ENCODE measurements at regions not wholly inside any gene's neighbourhood (a gene's known extent, or its start where the extent isn't known, plus 50 kb on each side); places are given as distances from the start of the nearest gene placed in this dataset.

- TF ChIP-seq CTCF (IDR thresholded peaks at IDR 0.05; ENCODE audit: control extremely low read depth, extremely low read depth), result no peak
- Histone ChIP-seq H3K4me3 (no peak overlapping the region), H3K9ac (ENCODE audit: insufficient read depth in 1 of 2, low read length in 2 of 2) (no peak overlapping the region), H3K36me3 (ENCODE audit: control insufficient read depth in 4 of 4, insufficient read depth in 4 of 4, low read length in 4 of 4) (peaks cover 0 to 9% (median 0%) of the 10 kb centered on the region in 4 donors), H3K27me3 (ENCODE audit: control insufficient read depth in 3 of 3, insufficient read depth in 3 of 3, low read length in 2 of 3) (no peaks in the 10 kb centered on the region), H3K9me3 (ENCODE audit: control insufficient read depth in 4 of 4, insufficient read depth in 3 of 4, low read length in 3 of 4) (peaks cover 0 to 6% (median 0%) of the 10 kb centered on the region in 4 donors), H3K4me1 (ENCODE audit: control insufficient read depth in 5 of 5, insufficient read depth in 5 of 5, low read length in 5 of 5) (peaks cover 15 to 83% (median 33%) of the 10 kb centered on the region in 5 donors), H3K27ac (ENCODE audit: low read depth in 1 of 2, low read length in 1 of 2) (peak overlapping the region; percentile 15 to 55)
- WGBS, 2 donors, result 27 to 41% methylated on average over 23 to 31 of the region's 31 CpGs
- peak; percentile 98 for DNase-seq
- ATAC-seq (ENCODE audit: insufficient read depth, low FRiP score), result no peak
Measured at GRCh38 chr16:85206472-85207356, 94.4 kb upstream of the CIBAR2 start.

- Histone ChIP-seq H3K4me3 (no peak overlapping the region), H3K27ac (ENCODE audit: low read depth in 1 of 2, low read length in 1 of 2) (peak overlapping the region in 1 of 2 donors; percentile 55), H3K9ac (ENCODE audit: insufficient read depth in 1 of 2, low read length in 2 of 2) (no peak overlapping the region), H3K36me3 (ENCODE audit: control insufficient read depth in 4 of 4, insufficient read depth in 4 of 4, low read length in 4 of 4) (peaks cover 0 to 9% (median 0%) of the 10 kb centered on the region in 4 donors), H3K4me1 (ENCODE audit: control insufficient read depth in 5 of 5, insufficient read depth in 5 of 5, low read length in 5 of 5) (peaks cover 13 to 82% (median 35%) of the 10 kb centered on the region in 5 donors), H3K9me3 (ENCODE audit: control insufficient read depth in 4 of 4, insufficient read depth in 3 of 4, low read length in 3 of 4) (peaks cover 0 to 6% (median 0%) of the 10 kb centered on the region in 4 donors), H3K27me3 (ENCODE audit: control insufficient read depth in 3 of 3, insufficient read depth in 3 of 3, low read length in 2 of 3) (no peaks in the 10 kb centered on the region)
- ATAC-seq (ENCODE audit: insufficient read depth, low FRiP score), result no peak
- whole genome bisulfite sequencing, 2 donors, result 79 to 80% methylated on average over 23 to 24 of the region's 24 CpGs
- no peak for TF ChIP-seq CTCF (IDR thresholded peaks at IDR 0.05; ENCODE audit: control extremely low read depth, extremely low read depth)
- no peak for DNase-seq
Measured at GRCh38 chr16:85207357-85207921, 95.2 kb upstream of the CIBAR2 start.

GRCh38 chr16:85208181-85208580 lies 95.9 kb upstream of the CIBAR2 start:
- DNase-seq, result no peak
- no peak for ATAC-seq (ENCODE audit: insufficient read depth, low FRiP score)
- Histone ChIP-seq H3K27ac (ENCODE audit: low read depth in 1 of 2, low read length in 1 of 2) (no peak overlapping the region), H3K36me3 (ENCODE audit: control insufficient read depth in 4 of 4, insufficient read depth in 4 of 4, low read length in 4 of 4) (peaks cover 0 to 9% (median 0%) of the 10 kb centered on the region in 4 donors), H3K4me1 (ENCODE audit: control insufficient read depth in 5 of 5, insufficient read depth in 5 of 5, low read length in 5 of 5) (peaks cover 12 to 82% (median 34%) of the 10 kb centered on the region in 5 donors), H3K27me3 (ENCODE audit: control insufficient read depth in 3 of 3, insufficient read depth in 3 of 3, low read length in 2 of 3) (no peaks in the 10 kb centered on the region), H3K9ac (ENCODE audit: insufficient read depth in 1 of 2, low read length in 2 of 2) (no peak overlapping the region), H3K4me3 (no peak overlapping the region), H3K9me3 (ENCODE audit: control insufficient read depth in 4 of 4, insufficient read depth in 3 of 4, low read length in 3 of 4) (peaks cover 0 to 6% (median 0%) of the 10 kb centered on the region in 4 donors)
- TF ChIP-seq CTCF (IDR thresholded peaks at IDR 0.05; ENCODE audit: control extremely low read depth, extremely low read depth), result no peak
- 95 to 96% methylated on average over 17 of the region's 17 CpGs for WGBS, 2 donors
